BJ (cell line): ENCODE measurements at regions not wholly inside any gene's neighbourhood (a gene's known extent, or its start where the extent isn't known, plus 50 kb on each side); places are given as distances from the start of the nearest gene placed in this dataset.

Experiments used
- CTCF ChIA-PET: fragments of 350-600 bp; formaldehyde crosslinking; extraction: SDS; loops from one replicate; lab custom pipeline; 2021; ENCODE audit warnings: antibody characterized with exemption, inconsistent platforms; lab: Yijun Ruan, JAX
- POLR2A ChIA-PET: fragments of 300-600 bp; sonication (Branson Sonifier 250); formaldehyde crosslinking; extraction: SDS; loops from one replicate; lab custom pipeline; 2021; ENCODE audit warnings: antibody characterized with exemption; lab: Charles Lee
- DNase-seq: peaks from one replicate; pipeline ENCODE4 v3.0.0-alpha.2; 2011; ENCODE audit warnings: low read depth
- H3K27me3 ChIP-seq: 2 replicates; pipeline ENCODE4 v1.6.0; 2011; ENCODE audit warnings: low read length; ENCODE audit not compliant: control insufficient read depth, insufficient read depth
- H3K36me3 ChIP-seq: 2 replicates; pipeline ENCODE4 v1.5.1; 2011; ENCODE audit warnings: low read length; ENCODE audit not compliant: control insufficient read depth, insufficient read depth
- H3K4me3 ChIP-seq: 2 replicates; pipeline ENCODE4 v1.5.1; 2011; ENCODE audit warnings: low read depth, mild to moderate bottlenecking, control low read depth, low read length
- TF ChIP-seq, protein P1 (sequence below): IDR thresholded peaks from 2 replicates; pipeline ENCODE4 v1.5.1; 2011; ENCODE audit warnings: low read depth, mild to moderate bottlenecking, control low read depth, inconsistent platforms, low read length, moderate library complexity; ENCODE audit not compliant: insufficient read depth

DNA sequence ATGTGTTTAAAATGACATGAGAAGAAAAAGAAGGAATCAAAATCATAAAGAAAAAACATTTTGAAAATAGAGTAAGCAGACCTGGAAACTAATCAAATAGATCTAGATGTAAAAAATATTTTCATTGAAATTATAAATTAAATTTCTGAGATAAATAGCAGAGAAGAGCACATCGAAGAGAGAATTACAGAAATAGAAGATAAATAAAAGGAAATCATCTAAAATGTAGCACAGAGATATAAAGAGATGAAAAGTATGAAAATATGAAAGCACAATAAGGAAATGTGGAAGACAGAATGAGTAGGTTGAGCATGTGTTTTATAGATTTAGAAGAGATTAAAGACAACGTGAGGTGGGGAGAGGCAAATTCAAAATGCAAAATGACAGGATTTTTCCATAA is 130.9 kb upstream of the SEC14L1 start:
- H3K4me3 ChIP-seq, result no peak overlapping the region
- ChIA-PET POLR2A (no interaction called here), CTCF (interaction anchor here (0.9 to 3.3 kb wide), 3 partner anchors 43 to 56 kb away, joined by 3 to 17 read pairs (median 3); no protein-coding TSS in a partner anchor)
- H3K27me3 ChIP-seq, result no peaks in the 10 kb centered on the region; the same call in 1 of the 2 replicates
- H3K36me3 ChIP-seq, result no peaks in the 10 kb centered on the region
- no peak for DNase-seq
- TF ChIP-seq, protein P1, sequence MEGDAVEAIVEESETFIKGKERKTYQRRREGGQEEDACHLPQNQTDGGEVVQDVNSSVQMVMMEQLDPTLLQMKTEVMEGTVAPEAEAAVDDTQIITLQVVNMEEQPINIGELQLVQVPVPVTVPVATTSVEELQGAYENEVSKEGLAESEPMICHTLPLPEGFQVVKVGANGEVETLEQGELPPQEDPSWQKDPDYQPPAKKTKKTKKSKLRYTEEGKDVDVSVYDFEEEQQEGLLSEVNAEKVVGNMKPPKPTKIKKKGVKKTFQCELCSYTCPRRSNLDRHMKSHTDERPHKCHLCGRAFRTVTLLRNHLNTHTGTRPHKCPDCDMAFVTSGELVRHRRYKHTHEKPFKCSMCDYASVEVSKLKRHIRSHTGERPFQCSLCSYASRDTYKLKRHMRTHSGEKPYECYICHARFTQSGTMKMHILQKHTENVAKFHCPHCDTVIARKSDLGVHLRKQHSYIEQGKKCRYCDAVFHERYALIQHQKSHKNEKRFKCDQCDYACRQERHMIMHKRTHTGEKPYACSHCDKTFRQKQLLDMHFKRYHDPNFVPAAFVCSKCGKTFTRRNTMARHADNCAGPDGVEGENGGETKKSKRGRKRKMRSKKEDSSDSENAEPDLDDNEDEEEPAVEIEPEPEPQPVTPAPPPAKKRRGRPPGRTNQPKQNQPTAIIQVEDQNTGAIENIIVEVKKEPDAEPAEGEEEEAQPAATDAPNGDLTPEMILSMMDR, result no peak

DNA sequence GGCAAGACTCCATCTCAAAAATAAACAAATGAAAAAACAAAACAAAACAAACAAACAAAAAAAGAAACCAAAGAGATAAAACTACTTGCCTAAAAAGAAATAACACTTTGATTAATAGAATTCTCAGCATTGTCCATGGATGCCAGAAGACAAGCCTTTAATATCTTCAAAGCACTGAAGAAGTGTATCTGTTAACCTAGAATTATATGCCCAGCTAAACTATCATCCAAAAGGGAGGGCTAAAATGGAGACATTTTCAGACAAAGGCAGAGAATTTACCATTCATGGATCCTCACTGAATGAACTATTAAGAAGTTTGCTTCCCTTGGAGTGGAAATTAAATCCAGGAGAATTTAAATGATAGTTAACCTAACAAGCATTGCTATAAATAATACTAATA is 130.1 kb upstream of the SEC14L1 start:
- ChIA-PET POLR2A (no interaction called here), CTCF (interaction anchor here (0.9 to 2.6 kb wide), 2 partner anchors 55 to 143 kb away, joined by 3 to 8 read pairs; partner anchors contain the start of gene MGAT5B)
- Histone ChIP-seq H3K4me3 (no peak overlapping the region), H3K36me3 (no peaks in the 10 kb centered on the region), H3K27me3 (no peaks in the 10 kb centered on the region; the same call in 1 of the 2 replicates)
- TF ChIP-seq, protein P1, result no peak
- no peak for DNase-seq

DNA sequence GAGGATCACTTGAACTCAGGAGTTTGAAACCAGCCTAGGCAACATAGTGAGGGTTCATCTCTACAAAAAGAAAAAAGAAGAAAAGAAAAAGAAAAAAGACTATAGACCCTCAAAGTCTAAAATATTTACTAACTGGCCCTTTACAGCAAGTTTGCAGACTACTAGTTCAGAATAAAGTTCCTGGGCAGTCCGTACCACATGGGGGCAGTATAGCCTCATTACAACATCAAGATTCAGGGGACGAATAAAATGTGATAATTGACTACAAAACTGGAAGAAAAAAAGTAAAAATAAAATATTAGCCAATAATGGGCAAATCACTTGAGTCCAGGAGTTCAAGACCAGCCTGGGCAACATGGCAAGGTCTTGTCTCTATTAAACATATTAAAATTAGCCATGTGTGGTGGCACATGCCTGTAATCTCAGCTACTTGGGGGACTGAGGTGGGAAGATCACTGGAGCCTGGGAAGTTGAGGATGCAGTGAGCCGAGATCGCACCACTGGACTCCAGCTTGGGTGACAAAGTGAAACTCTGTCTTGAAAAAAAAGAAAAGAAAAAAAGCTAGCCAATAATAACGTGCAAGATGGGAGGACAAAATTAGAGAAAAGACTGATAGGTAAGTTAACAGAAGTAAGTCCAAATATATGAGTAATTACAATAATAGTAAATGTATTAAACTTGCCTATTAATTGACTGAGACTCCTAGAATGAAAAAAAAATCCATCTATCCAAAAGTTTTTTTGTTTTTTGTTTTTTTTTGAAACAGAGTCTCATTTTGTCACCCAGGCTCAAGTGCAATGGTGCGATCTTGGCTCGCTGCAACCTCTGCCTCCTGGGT is 129.4 kb upstream of the SEC14L1 start:
- DNase-seq, result no peak
- TF ChIP-seq, protein P1, result peak; percentile 73
- H3K4me3 ChIP-seq, result no peak overlapping the region
- H3K27me3 ChIP-seq, result no peaks in the 10 kb centered on the region; the same call in 1 of the 2 replicates
- ChIA-PET CTCF (interaction anchor here (0.8 to 2.6 kb wide), 7 partner anchors 9 to 143 kb away, joined by 3 to 22 read pairs (median 5); partner anchors contain the start of gene MGAT5B), POLR2A (no interaction called here)
- no peaks in the 10 kb centered on the region for H3K36me3 ChIP-seq

DNA sequence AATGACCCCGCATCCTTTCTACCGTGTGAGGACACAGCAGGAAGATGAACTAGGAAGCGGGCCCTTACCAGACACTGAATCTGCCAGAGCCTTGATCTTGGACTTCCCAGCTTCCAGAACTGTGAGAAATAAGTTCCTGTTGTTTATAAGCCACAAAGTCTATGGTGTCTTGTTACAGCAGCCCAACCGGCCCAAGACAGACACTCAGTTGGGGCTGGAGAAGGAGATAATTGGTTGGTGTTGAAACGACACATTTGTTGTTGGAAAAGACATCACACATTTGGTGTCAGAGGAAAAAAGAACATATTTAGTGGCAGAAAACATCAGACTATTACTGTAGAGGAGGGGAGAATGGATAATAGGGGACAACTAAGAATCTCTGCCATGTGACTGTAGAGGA is 122.3 kb upstream of the SEC14L1 start:
- TF ChIP-seq, protein P1, result no peak
- no peaks in the 10 kb centered on the region for H3K36me3 ChIP-seq
- H3K4me3 ChIP-seq, result no peak overlapping the region
- ChIA-PET POLR2A (no interaction called here), CTCF (interaction anchor here (1.1 kb wide), 1 partner anchor 38 kb away, joined by 4 read pairs; no protein-coding TSS in a partner anchor)
- no peak for DNase-seq
- H3K27me3 ChIP-seq, result no peaks in the 10 kb centered on the region; the same call in 1 of the 2 replicates

DNA sequence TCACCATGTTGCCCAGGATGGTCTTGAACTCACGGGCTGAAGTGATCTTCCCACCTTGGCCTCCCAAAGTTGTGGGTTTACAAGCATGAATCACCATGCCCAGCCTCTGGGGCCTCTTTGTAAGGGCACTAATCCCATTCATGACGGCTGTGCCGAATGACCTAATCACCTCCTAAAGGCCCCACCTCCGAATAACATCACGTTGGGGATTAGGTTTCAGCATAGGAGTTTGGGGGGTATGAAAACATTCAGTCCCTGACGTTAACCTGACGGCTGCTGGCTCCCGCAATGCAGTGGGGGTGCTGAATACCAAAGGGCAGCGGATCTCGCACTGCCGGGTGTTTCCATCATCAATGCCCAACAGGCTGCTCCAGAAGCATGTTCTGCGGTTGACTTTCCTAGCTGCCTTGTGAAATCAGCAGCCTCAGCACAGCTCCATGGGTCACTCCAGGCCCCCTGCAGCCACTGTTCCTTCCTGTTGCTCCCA is 120.8 kb upstream of the SEC14L1 start:
- ChIA-PET CTCF (no interaction called here), POLR2A (no interaction called here)
- DNase-seq, result no peak
- TF ChIP-seq, protein P1, result no peak
- Histone ChIP-seq H3K4me3 (no peak overlapping the region), H3K36me3 (no peaks in the 10 kb centered on the region), H3K27me3 (peaks cover 3% of the 10 kb centered on the region)
